NCI-H2196 (cell line): ENCODE measurements at regions not wholly inside any gene's neighbourhood (a gene's known extent, or its start where the extent isn't known, plus 50 kb on each side); places are given as distances from the start of the nearest gene placed in this dataset.
"Not testable (repeated sequence)": the region's sequence is repeated elsewhere in the genome, so short reads cannot be mapped to it uniquely, and the experiment has no call there.

Source experiments
- DNase-seq: peaks from one replicate; lab custom pipeline; 2025; ENCODE audit not compliant: unreplicated experiment; lab: John Stamatoyannopoulos, UW

DNA sequence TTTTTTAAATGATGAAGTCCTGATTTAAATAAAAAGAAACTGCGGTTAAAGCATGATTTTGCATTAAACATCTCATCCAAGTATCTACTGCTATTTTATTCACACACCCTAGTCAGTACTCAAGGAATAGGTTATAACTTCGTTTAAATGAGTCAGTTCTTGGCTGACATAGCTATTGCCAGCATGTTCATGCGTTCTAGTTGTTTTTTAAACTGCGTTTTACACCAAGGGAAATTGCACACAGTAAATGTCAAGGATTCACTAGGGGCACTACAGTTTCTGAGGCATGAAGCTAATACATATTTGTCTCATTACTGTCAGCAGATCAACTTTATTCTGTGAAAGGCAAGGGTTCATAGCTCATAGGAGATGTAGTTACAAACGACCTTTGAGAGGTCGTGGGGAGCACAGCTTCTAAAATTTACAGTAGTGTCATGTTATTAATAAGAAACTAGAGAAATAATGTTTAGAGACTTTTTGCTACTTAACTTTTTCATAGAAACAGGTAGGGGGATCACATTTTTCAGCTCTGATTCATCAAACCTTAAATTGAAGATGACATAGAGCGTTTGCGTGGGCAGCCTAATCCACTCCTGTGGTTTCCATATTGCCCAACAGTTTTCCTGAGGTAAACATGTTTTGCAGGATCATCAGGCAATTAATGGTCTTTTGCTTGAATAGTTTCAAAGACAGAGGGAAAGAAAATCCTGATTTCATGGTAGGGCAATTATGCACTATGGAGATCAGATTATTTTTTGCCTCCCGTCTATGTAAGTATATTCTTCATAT is 2222.7 kb upstream of the WWC1 start:
- DNase-seq, result no peak

DNA sequence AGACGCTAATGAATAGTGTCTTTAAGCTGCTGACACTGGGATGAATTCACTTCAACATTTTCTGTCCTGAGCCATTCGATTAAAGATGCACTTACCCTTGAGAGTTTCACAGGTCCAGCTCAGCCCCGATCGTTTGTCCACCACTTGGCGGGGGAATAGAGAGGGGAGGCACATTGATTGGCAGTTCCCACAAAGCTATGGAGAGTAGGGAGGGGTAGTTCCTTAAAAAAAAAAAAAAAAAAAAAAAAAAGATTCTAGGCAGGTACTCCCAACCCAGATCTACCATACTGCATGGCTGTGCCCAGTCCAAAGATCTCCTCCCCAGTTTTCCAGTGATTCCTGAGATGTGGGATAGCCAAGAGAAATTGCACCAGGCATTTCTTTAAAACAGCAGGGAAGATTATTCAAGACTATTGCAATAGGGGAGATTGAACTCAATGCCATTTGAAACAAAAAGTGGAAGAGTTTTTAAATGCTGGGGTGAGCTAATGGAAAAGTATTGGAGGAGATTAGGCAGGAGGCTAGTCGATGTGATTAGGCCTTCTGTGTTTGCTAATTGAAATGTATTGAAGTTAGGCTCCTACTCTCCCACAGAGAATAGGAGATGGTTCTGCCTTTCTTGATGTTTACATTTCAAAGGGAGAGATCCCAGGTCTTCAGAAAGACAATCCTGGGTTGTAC is 2217.4 kb upstream of the WWC1 start:
- DNase-seq, result no peak

DNA sequence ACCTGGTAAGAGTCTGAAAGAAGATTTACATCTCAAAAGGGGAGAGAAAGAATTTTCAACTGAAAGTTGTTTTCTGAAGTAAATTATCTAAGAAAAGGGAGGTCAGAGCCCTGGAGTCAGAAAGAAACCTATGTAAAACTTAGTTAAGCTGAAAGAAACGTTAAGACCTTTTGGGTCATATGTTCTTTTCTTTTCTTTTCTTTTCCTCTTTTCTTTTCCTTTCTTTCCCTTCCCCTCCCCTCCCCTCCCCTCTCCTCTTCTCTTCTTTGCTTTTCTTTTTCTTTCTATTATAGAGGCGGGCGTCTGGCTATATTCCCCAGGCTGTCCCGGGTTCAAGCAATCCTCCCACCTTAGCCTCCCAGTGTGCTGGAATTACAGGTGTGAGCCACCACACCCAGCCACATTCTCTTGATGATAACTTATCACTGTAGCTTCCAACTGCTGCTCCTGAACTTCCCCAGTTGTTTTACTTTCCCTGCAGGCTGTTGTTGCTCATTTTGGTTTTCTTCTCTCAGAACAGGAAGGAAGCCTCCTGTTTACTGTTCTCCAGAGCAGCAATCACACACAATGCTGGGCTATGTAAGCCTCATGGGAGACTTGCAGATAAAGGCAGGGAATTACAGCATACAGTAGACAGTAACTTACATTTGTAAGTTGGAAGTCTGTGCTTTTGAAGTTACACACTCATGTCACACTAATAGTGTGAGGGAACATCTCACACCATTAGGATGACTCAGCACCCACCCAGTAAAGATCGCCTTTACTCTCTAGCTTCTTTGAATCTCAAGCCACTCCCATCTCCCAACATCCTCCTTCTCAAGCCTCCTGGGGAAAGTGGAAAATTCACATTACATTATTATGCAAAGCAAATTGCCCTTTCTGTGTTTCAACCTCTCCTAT is 2216.6 kb upstream of the WWC1 start:
- no peak for DNase-seq

DNA sequence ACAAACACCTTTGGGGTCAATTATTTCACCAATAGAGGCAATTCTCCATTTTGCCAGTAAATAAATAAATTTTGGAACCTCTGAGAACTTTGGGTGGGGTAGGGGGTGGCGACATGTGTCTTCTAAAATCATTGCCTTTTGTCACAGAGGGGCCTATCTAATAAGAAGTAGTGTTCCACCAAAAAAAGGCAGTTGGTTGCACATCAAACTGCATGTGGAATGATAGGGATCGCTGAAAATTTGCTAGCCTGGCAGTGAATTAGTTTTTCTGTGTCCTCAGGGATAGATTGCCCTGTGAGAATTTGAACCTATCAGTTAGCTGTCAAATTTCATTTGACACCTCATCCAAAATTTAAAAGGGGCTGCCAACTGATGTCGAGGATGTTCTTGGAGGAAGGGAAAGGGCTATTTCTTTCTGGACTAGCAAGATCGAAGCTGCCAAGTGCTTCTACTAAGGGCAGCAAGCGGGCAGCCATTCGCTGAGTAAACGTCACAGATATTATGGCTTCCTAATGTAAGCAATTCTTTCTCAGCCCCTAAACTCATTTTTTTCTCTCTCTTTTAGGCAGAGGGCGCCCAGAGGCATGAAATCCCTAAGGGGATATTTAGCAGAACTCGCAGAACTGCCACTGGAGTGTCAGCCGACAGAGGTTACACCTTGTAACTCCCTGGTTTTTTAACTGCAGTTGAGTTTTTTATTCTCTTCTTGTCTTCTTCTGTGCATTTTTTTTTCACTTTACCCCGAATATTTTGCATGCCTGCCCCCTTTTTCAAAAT is 2208.1 kb upstream of the WWC1 start:
- DNase-seq, result no peak

DNA sequence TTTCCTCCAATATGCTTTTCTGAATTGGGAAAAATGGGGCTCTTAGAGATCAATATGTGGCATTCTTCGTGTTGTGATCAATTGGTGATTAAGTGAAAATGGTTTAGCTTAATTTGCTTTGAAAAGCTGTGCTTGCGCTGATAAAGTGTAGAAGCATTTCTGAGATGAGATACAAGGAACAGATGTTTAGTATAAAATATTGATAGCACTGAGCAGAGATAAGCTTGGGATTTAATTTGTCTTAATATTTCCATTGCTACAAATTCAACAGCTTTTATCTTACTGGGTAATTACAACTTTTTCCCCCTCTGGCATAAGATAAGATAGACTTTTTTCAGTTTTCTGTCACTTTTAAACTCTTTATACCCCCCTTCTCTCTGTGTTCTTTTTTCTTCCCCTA is 2204.9 kb upstream of the WWC1 start:
- DNase-seq, result no peak

DNA sequence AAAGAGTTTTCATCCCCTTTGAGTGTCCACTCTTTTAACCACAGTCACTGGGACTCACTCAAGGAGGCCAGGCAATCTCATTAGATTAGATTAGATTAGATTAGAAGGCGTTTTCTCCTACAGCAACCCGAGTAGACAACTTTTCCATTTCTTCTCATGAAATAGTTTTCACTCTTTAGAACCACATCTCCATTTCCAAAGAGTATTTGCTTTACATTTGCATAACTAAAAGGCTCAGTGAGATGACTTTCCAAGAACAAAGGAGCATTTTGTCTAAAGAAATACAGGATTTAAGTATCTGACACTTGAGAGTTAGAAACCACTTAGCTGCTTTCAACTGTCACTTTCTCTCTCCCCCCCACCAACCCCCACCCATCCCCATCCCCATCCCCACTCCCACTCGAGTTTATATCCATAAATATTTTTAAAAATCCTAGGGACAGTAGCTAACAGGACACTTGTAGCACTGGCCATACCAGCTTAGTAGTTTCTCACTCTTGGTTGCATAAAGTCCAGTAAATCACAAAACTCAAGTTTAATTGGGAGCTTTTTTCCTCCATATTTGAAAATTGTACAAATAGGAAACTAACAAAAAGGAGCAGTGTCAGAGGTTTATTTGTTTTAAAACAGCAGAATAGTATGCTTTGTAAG is 2202.9 kb upstream of the WWC1 start:
- DNase-seq, result no peak

DNA sequence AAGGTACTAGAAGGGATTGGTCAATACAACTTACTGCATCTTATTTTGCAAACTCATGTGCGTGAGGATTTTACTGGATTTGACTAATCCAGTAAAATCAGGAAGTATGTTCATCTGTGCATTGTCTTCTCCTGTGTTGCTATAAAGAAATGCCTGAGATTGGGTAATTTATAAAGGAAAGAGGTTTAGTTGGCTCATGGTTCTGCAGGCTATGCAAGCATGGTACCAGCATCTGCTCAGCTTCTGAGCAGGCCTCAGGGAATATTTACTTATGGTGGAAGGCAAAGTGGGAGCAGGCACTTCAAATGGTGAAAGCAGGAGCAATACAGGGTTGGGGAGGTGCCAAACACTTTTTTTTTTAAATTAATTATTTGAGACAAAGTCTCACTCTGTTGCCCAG is 2199.5 kb upstream of the WWC1 start:
- no peak for DNase-seq

DNA sequence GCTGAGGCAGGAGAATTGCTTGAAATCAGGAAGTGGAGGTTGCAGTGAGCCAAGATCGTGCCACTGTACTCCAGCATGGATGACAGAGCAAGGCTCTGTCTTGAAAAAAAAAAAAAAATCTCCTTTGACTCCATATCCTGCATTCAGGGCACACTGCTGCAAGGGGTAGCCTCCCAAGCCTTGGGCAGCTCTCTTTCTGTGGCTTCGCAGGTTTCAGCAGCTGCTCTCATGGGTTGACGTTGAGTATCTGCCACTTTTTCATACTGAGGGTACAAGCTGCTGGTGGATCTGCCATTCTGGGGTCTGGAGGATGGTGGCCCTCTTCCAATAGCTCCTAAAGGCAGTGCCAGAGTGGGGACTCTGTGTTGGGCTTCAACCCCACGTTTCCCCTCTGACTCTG is 2198.1 kb upstream of the WWC1 start:
- no peak for DNase-seq

DNA sequence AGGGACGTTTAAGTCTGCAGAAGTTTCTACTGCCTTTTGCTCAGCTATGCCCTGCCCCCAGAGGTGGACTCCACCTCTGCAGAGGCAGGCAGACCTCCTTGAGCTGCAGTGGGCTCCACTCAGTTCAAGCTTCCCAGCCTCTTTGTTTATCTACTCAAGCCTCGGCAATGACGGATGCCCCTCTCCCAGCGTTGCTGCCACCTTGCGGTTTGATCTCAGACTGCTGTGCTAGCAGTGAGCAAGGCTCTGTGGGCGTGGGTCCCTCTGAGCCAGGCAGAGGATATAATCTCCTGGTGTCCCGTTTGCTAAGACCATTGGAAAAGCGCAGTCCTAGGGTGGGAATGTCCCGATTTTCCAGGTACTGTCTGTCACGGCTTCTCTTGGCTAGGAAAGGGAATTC is 2188.5 kb upstream of the WWC1 start:
- DNase-seq, result no peak

DNA sequence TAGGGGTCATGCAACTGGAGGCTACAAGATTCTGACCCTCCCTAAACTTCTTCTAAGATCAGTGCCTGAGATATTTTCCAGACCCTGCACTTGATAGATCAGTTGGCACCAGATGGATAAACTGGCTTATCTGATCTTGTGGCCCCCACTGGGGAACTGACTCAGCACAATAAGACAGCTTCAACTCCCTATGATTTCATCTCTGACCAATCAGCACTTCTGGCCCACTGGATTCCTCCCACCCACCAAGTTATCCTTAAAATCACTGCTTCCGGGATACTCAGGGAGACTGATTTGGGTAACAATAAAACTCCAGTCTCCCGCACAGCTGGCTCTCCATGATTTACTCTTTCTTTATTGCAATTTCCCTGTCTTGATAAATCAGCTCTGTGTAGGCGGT is 2180.4 kb upstream of the WWC1 start:
- DNase-seq, result no peak

DNA sequence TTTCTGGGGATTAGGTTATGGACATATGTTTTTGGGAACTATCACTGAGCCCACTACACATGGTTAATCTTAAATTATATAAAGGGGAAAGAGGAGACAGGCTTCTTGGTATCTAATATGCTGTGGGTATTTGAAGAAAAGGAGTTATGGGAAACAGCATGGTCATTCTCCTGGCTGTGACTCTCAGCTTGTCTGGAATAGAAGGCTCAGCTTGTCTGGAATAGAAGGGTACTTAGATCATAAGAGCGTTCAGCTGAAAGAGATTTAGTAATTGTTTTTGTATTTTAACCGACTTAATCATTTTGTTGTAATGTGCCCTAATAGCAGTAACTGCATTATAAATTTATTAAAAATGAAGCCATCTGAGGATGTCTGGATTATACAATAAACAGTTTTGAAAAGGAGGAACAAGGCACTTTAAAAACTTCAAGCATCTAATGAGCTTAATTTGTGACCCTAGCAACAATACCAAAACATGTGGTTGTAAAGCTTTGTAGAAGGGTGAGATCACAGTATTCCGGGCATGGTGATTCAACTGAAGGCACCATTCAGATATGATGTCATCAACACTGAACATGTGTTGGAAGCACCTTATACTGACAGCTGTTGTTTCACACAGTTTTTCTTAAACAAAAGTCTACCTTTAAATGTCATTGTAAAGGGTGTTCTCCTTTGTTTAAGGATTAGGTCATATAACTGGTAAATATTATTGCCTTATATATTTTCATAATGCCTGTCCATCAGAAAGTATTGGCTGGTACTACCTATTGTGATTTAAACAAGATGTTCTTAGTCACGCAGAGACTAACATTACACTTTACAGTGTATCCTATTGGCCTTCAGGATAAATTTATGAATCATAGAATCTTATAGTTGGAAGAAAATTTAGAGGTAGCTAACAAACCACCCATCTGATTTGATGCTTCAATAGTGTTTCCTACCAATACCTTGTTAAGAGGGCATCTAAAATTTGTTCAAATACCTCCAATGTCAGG is 2174.1 kb upstream of the WWC1 start:
- DNase-seq, result no peak

DNA sequence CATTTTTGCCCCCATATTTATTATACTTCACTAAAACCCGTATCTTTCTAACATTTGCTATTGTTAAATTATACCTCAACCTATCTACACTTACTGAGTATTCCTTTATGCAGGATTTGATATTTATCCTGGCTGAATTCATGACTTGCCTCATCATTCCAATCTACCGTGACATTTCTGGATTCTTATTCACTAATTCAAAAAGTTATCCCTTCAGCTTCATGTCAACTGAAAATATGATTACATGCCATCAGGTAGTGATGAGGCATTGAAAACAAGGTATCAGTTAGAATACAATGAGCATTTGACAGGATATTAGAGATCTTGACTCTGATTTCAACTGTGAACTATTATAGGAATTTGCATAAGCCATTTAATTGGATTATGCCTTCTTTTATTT is 2171.9 kb upstream of the WWC1 start:
- DNase-seq, result no peak

DNA sequence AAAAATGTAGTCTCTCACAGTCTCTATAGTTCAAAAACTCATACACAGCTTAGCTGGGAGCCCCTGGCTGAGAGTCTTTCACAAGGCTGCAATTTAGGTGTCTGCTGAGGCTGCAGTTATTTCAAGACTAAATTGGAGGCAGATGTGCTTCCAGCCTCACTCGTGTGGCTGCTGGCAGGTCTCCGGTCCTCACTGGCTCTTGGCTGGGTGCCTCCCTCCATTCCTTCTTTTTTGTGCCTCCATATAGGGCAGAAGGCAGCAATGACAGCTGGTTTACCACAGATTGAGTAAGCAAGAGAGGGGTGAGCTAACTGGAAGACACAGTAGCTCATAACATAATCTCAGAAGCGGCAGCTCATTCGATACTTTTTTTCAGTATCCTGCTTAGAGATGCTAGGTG is 2167.7 kb upstream of the WWC1 start:
- DNase-seq, result no peak

DNA sequence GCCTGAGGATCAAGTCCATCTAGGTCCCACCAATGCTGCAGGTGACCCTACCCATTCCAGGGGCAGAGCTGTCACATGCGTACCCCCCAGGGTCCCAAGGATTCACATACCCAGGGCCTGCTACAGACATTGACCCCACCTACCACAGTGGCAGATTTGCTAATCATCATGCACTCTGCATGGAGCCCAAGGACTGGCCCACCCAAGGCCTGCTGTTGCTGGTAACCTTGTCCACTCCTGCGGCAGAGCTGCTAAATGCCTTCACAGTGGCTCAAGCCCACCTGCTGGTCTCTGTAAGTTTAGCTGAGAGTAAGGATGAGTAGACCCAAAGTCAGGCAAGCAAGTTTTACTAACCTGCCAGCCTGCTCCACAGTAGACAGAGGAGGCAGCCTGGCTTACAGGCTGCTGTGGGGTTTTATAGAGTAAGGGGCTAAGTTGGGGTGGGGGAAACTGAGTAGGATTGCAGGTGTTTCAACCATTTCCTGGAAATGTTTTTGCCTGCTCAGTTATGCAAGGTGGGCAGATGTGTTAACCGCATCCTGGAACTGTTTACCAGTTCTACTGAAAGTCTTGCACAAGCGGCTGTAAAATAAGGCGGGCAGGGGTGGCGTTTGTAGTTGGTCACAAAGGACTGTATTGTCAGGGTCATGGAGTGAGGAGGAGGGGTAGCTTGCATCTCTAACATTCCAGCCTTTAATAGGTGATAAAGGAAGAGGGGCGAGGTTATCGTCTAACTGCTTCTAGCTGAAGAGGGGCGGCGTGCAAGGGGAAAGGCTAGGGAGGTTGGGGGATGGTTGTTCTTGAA is 2163.5 kb upstream of the WWC1 start:
- no peak for DNase-seq

DNA sequence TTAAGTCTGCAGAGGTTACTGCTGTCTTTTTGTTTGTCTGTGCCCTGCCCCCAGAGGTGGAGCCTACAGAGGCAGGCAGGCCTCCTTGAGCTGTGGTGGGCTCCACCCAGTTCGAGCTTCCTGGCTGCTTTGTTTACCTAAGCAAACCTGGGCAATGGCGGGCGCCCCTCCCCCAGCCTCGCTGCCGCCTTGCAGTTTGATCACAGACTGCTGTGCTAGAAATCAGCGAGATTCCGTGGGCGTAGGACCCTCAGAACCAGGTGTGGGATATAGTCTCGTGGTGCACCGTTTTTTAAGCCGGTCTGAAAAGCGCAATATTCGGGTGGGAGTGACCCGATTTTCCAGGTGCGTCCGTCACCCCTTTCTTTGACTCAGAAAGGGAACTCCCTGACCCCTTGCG is 2146.3 kb upstream of the WWC1 start:
- DNase-seq, result not testable (repeated sequence)

DNA sequence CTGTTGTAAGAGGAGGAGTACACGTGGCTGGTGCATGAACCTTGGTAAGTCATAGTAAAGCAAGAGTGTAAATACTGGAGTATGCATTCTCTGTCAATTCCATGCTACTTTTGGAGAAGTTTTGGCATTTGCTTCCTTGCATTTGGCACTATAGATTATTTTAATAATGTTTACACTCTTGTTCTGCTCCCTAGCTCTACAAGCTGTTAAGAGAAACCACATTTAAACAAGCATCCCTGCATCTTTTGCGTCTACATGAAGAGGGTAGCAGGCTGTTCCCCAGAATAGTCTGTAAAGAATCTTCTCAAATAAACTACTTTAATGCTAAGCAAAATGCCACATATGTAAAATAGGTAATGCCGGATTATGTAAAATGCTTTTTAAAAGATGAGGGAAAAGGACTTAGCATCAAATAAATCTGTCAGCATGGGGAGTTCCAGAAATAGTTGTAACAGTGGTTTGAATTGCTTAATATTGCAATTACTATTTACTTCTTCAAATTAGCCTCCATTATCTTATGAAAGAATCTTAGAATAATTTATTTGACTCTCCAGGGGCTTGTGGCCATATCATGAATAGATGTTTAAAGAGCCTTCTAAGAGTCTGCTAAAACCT is 2127.3 kb upstream of the WWC1 start:
- no peak for DNase-seq

DNA sequence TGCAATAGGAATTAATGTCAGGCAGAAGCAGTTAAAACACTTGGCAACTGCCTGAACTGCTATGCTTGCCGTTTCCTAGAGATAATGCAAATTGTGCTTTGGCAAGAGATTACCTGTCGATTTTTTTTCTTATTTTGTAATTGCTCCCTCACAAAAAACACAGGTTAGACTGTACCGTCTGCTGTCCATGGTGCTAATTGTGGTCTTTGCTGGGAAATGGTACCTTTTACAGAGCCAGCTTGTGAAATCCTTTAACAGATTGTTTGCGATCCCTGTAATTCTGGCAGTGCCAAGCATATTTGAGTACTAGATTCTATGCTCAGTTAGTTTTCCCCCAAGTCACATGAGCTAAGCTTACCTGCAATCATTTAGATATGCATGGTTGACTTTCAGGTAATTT is 2125.8 kb upstream of the WWC1 start:
- no peak for DNase-seq

DNA sequence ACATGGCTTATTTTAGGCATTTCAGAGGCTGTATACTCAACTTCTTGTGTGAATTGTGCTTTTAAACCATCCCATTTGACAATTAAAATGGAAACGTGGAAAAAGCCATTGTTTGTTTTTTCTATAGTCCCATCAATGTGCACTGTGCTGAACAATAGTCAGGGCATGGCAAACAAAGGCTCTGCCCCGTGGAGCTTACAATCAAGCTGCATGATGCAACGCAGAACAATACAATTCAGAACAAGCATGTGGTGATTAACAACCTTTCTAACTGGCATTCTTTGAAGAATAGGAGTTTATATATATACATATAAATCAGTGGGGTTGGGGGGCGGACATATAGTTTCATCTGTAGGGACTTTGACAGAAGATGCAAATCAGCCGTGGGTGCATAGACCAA is 2125.4 kb upstream of the WWC1 start:
- DNase-seq, result no peak
